NB4 (cell line): ENCODE measurements at regions not wholly inside any gene's neighbourhood (a gene's known extent, or its start where the extent isn't known, plus 50 kb on each side); places are given as distances from the start of the nearest gene placed in this dataset.
"Not testable (repeated sequence)": the region's sequence is repeated elsewhere in the genome, so short reads cannot be mapped to it uniquely, and the experiment has no call there.

Experiments used
- DNase-seq: peaks from one replicate; pipeline ENCODE4 v3.0.0; 2010; ENCODE audit warnings: low read depth
- H3K4me3 ChIP-seq: one replicate; pipeline ENCODE4 v1.5.1; 2011; ENCODE audit warnings: mild to moderate bottlenecking, low read depth, low read length, moderate library complexity
- CTCF ChIP-seq: IDR thresholded peaks from one replicate; pipeline ENCODE4 v1.5.1; 2012; ENCODE audit warnings: low read depth, low read length
- MAX ChIP-seq: IDR thresholded peaks from 2 replicates; pipeline ENCODE4 v1.6.1; 2011; ENCODE audit warnings: low read depth, low read length
- MYC ChIP-seq: IDR thresholded peaks from 2 replicates; pipeline ENCODE4 v1.6.1; 2011; ENCODE audit warnings: low read depth, low read length
- POLR2A ChIP-seq: IDR thresholded peaks from 2 replicates; pipeline ENCODE4 v1.6.1; 2011; ENCODE audit warnings: mild to moderate bottlenecking; ENCODE audit not compliant: insufficient read length; ENCODE audit errors: extremely low read depth

- TF ChIP-seq CTCF = no peak
- no peak for TF ChIP-seq MAX
- no peak for TF ChIP-seq POLR2A
- TF ChIP-seq MYC = no peak
- DNase-seq = no peak
Observed at GRCh38 chr9:7507026-7507425, 292.6 kb downstream of the DMAC1 start.

GRCh38 chr9:7500521-7500920 is 299.1 kb downstream of the DMAC1 start:
- no peak for DNase-seq
- TF ChIP-seq CTCF = no peak
- TF ChIP-seq POLR2A = no peak
- TF ChIP-seq MYC = no peak
- no peak for TF ChIP-seq MAX

More at GRCh38 chr9:7507026-7507425, 292.6 kb downstream of the DMAC1 start:
- no peak overlapping the region for H3K4me3 ChIP-seq

GRCh38 chr9:7491641-7492040 is 307.9 kb downstream of the DMAC1 start:
- no peak overlapping the region for H3K4me3 ChIP-seq
- TF ChIP-seq CTCF (no peak), POLR2A (no peak), MAX (no peak), MYC (no peak)

More at GRCh38 chr9:7500521-7500920, 299.1 kb downstream of the DMAC1 start:
- no peak overlapping the region for H3K4me3 ChIP-seq

GRCh38 chr9:7490317-7491108 is 309.1 kb downstream of the DMAC1 start:
- no peak for TF ChIP-seq MAX
- no peak for TF ChIP-seq MYC
- TF ChIP-seq CTCF = no peak
- no peak for DNase-seq
- no peak overlapping the region for H3K4me3 ChIP-seq

More at GRCh38 chr9:7491641-7492040, 307.9 kb downstream of the DMAC1 start:
- no peak for DNase-seq

- DNase-seq = no peak
- H3K4me3 ChIP-seq = no peak overlapping the region
- no peak for TF ChIP-seq MAX
- no peak for TF ChIP-seq MYC
- TF ChIP-seq POLR2A = no peak
- TF ChIP-seq CTCF = no peak
Observed at GRCh38 chr9:7489036-7489435, 310.5 kb downstream of the DMAC1 start.

- not testable (repeated sequence) for DNase-seq, H3K4me3 ChIP-seq
Observed at GRCh38 chr9:7484014-7484413, 315.6 kb downstream of the DMAC1 start.
